Kidney epithelial cell (primary cell): ENCODE measurements at regions not wholly inside any gene's neighbourhood (a gene's known extent, or its start where the extent isn't known, plus 50 kb on each side); places are given as distances from the start of the nearest gene placed in this dataset.

Source experiments
- DNase-seq: peaks from one replicate; pipeline ENCODE4 v3.0.0-alpha.2; 2010; ENCODE audit warnings: low read depth
- H3K27me3 ChIP-seq: 2 replicates; pipeline ENCODE4 v1.6.0; 2011; ENCODE audit warnings: low read length; ENCODE audit not compliant: control insufficient read depth, insufficient read depth
- H3K36me3 ChIP-seq: 2 replicates; pipeline ENCODE4 v1.5.1; 2011; ENCODE audit warnings: low read length; ENCODE audit not compliant: control insufficient read depth, insufficient read depth
- H3K4me3 ChIP-seq: 2 replicates; pipeline ENCODE4 v1.5.1; 2011; ENCODE audit warnings: low read depth, mild to moderate bottlenecking, control low read depth, low read length
- TF ChIP-seq, protein P1 (sequence below): IDR thresholded peaks from 2 replicates; pipeline ENCODE4 v1.5.1; 2011; ENCODE audit warnings: mild to moderate bottlenecking, moderate library complexity, low read length, control low read depth, inconsistent platforms; ENCODE audit not compliant: insufficient read depth, poor library complexity, severe bottlenecking

DNA sequence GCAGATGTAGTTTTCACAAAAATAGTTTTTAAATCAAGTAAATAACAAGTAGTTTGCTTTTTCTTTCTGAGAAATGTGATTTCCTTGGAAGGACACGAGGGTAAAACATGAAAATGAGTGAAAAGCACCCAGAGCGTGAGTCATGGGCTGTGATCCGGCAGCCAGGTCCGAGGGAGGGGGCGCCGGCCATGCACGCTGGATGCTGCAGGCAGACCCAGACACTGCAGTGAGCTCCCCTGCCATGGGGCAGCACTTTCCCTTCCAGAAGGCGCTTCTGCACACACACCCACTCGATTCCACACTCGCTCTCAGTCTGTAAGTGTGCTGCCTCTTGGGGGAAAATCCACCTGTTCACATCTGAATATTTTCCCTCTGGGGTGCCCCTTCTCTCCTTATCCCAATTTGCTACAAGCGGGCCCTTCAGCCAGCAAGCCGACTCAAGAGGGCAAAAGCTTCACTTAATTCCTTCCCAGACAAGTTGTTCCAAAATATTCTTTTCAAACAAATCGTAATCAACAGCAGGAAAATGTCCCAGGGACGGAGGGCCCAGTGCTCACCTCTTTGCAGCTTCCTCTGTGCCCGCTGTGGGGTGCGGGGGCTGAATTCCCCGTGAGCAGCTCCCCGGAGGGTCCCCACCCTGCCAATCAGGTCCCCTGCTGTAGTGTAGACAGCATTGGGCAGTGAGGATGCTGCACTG lies 87.0 kb upstream of the ID2 start:
- TF ChIP-seq, protein P1, sequence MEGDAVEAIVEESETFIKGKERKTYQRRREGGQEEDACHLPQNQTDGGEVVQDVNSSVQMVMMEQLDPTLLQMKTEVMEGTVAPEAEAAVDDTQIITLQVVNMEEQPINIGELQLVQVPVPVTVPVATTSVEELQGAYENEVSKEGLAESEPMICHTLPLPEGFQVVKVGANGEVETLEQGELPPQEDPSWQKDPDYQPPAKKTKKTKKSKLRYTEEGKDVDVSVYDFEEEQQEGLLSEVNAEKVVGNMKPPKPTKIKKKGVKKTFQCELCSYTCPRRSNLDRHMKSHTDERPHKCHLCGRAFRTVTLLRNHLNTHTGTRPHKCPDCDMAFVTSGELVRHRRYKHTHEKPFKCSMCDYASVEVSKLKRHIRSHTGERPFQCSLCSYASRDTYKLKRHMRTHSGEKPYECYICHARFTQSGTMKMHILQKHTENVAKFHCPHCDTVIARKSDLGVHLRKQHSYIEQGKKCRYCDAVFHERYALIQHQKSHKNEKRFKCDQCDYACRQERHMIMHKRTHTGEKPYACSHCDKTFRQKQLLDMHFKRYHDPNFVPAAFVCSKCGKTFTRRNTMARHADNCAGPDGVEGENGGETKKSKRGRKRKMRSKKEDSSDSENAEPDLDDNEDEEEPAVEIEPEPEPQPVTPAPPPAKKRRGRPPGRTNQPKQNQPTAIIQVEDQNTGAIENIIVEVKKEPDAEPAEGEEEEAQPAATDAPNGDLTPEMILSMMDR: no peak
- Histone ChIP-seq H3K27me3 (no peaks in the 10 kb centered on the region), H3K36me3 (no peaks in the 10 kb centered on the region), H3K4me3 (no peak overlapping the region)
- DNase-seq: no peak

DNA sequence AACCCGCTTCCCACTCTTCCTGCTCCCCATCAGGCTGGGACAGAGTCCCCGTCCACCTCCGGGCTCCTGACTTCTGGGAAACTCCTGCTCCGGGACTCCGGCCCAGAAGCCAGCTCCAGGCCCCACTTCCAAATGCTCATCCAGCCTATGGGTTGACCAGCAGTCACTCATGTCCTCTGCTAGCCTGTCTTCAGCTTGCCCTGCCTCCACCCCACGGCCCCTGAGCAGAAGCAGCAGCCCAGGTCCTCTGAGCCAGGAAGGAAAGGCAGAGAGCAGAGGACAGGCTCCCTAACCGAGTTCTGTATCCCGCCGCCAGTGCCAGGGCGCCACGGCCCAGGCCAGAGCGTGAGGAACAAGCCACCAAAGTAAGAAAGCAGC lies 86.4 kb upstream of the ID2 start:
- no peaks in the 10 kb centered on the region for H3K27me3 ChIP-seq
- TF ChIP-seq, protein P1: no peak
- H3K36me3 ChIP-seq: no peaks in the 10 kb centered on the region
- no peak for DNase-seq
- H3K4me3 ChIP-seq: no peak overlapping the region

DNA sequence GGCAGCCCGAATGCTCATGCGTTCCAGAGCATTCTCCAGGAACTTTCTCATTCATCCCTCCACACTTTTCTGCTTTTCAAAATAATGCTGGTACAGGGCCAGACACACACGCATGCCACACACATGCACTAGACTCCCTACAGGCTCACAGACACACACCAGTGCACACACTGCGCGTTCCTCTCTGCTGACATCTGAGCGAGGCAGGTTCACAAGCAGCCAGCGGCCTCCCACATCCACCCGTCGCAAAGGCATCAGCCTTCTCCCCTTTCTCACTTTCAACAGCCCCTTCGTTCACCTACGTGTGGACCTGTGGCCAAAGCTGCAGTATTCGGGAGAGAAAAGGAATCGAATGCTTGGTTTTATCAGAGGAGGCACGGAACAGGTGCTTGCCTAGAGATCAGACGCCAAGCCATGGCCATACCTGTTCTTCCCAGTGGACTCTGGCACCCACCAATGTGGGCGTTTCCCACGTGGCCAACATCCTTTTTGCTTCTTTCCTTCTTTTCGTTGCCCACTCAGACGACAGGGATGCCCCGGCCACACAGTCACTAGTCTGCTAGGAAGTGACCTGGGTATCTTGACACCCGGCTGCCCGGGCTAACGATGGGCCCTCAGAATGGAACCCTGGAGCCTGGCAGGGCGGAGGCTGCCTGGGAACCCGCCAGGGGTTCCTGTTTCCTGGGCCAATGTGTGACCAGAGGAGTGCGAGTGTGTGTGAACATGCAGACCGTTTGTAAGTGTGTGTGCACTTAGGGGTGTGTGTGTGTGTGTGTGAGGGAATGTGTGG lies 85.8 kb upstream of the ID2 start:
- no peaks in the 10 kb centered on the region for H3K27me3 ChIP-seq
- no peak for DNase-seq
- TF ChIP-seq, protein P1: no peak
- H3K36me3 ChIP-seq: no peaks in the 10 kb centered on the region
- H3K4me3 ChIP-seq: no peak overlapping the region

DNA sequence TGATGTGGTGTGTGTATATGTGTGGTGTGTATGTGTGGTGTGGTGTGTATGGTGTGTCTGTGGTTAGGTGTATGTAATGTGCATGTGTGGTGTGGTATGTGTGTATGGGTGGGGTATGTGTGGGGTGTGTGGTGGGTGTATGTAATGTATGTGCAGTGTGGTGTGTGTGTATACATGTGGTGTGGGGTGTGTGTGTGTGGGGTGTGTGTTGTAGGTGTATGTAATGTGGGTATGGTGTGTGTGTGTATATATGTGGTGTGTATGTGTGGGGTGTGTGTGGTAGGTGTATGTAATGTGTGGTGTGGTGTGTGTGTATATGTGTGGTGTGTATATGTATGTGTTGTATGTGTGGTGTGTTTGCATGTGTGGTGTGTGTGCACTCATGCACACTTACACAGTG lies 84.8 kb upstream of the ID2 start:
- Histone ChIP-seq H3K36me3 (no peaks in the 10 kb centered on the region), H3K27me3 (no peaks in the 10 kb centered on the region), H3K4me3 (no peak overlapping the region)
- TF ChIP-seq, protein P1: no peak
- DNase-seq: no peak

DNA sequence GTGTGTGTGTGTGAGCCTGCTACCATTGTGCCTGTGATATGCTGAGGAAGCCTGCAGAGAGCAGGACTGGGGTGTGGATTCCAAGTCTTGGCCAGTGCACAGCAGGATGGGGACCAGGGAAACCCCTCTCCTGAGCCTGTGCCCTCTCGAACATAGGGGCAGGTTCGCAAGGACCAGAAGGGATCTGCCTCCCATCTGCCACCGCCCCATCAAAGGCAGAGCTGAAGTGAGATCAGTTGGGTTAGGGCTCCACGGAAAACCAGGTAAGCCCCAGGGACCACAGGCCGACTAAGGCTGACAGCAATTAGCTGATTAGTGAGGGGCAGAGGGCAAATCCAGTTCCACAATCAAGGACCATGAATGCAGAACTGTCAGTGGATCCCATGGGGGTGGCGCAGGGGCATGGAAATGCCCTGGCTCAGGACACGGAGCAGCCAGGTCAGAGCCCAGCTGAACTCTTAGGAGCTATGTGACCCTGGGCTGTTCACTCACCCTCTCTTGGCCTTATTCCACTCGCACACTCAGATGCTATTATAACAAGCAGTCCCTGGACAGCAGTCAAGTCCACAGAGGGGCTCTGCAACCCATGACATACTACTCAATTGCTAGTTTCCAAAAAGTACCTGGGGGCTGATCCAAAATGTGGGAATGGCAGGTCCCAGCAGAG lies 84.2 kb upstream of the ID2 start:
- DNase-seq: no peak
- Histone ChIP-seq H3K4me3 (no peak overlapping the region), H3K27me3 (no peaks in the 10 kb centered on the region), H3K36me3 (no peaks in the 10 kb centered on the region)
- TF ChIP-seq, protein P1: no peak
